ENCODE measurements at regions not wholly inside any gene's neighbourhood (a gene's known extent, or its start where the extent isn't known, plus 50 kb on each side); places are given as distances from the start of the nearest gene placed in this dataset.

DNA sequence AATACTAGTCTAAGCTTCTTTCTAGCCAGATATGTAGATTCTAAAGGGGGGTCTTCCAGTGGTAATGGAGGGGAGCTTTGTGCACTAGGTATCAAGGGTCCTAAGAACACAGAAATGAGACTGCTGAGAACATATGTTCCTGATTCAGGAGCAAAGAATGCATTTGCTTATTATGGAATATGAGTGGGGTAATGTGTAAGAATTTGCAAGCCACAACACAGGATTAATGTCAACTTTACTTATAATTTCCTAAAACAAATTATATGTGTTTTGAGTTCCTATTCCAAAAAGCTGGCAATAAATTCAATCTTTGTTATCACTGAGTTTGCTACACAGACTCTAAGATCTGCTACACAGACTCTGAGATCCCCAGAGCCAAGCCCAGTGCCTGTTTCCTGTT is 357.0 kb upstream of the PTBP2 start:
- Mint-ChIP-seq H3K4me3 (no peak overlapping the region), H3K9me3 (peaks cover 9% of the 10 kb centered on the region), H3K36me3 (no peaks in the 10 kb centered on the region), H3K4me1 (peaks cover 8% of the 10 kb centered on the region), H3K27ac (no peak overlapping the region), H3K27me3 (no peaks in the 10 kb centered on the region)

DNA sequence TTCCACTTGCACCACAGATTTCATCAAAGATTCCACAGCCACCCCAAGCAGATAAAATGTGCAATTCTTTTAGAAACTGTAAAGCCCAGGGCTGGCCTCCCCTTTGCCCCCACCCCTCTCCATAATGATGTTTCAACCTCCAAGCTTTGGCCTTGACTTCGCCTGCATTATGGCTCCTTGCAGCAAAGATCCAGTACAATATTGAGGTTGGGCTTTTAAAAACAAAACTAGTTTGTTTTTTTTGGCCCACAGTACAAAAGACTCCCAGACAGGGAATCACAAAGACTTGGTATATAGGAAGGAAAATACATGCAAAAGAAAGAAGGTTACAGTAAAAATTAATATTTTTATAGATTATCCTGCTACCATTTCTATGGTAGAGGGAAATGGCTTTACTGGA is 356.5 kb upstream of the PTBP2 start:
- no peaks in the 10 kb centered on the region for H3K36me3 Mint-ChIP-seq
- H3K4me1 Mint-ChIP-seq = peaks cover 8% of the 10 kb centered on the region

DNA sequence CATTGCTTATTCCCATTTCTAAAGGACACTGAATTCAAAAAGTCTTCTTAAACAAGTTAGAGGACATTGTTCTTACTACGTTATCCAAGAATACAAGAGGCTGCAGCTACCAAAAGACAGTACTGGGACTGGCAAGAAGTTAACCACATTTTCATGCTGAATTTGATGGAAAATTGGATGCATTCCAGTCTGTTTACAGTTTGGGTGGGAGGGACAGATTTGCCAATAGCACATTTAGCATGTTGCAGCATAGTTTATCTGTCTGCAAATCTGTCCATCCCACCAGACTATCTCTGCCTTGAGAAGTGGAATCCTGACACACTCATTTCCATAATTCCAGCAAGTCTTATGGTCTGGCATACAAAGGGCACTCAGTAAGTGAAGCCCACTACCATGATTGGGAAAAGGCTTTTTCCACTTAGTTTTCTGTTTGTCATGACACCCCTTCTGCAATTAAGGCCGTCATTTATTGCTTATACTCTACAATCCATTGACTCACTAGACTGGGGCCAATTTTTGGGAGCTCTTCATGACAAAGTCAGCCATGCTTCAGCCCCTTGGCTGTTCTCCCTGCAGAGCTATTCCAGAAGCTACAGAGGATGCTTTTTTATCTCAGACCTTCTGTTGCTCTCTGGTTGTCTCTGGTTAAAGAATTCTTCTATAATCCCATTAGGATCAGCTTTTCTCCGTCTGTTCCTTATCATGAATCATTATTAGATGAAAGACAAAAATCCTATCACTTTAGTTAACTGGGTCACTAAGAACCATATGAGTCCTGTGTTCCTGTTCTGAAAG is 355.8 kb upstream of the PTBP2 start:
- H3K9me3 Mint-ChIP-seq = peaks cover 8% of the 10 kb centered on the region
- no peaks in the 10 kb centered on the region for H3K36me3 Mint-ChIP-seq
- H3K4me3 Mint-ChIP-seq = no peak overlapping the region
- peaks cover 2% of the 10 kb centered on the region for H3K27me3 Mint-ChIP-seq
- peaks cover 8% of the 10 kb centered on the region for H3K4me1 Mint-ChIP-seq
- H3K27ac Mint-ChIP-seq = no peak overlapping the region

More for the DNA sequence above, 356.5 kb upstream of the PTBP2 start:
- Mint-ChIP-seq H3K4me3 (no peak overlapping the region), H3K27ac (no peak overlapping the region), H3K9me3 (peaks cover 9% of the 10 kb centered on the region), H3K27me3 (no peaks in the 10 kb centered on the region)

DNA sequence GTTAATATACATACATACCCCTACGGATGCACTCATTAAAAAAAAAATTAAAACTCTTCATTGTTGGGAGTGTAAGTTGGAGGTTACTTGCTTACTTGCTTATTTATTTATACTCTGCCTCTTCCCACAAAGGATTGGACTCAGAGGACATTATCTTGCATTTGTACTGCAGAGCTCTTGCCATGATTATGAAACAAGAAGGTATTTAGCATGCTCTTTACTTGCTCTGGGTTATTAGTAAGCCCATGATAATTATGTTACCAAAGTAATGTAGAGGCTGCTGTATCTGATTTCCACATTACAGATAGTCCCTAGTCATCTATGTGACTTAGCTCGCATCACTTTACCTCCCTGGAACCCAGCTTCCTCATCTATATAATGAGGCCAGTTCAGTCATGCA is 355.1 kb upstream of the PTBP2 start:
- Mint-ChIP-seq H3K27me3 (peaks cover 2% of the 10 kb centered on the region), H3K27ac (no peak overlapping the region), H3K36me3 (no peaks in the 10 kb centered on the region), H3K4me3 (no peak overlapping the region), H3K9me3 (peaks cover under 1% of the 10 kb centered on the region), H3K4me1 (peaks cover 8% of the 10 kb centered on the region)

DNA sequence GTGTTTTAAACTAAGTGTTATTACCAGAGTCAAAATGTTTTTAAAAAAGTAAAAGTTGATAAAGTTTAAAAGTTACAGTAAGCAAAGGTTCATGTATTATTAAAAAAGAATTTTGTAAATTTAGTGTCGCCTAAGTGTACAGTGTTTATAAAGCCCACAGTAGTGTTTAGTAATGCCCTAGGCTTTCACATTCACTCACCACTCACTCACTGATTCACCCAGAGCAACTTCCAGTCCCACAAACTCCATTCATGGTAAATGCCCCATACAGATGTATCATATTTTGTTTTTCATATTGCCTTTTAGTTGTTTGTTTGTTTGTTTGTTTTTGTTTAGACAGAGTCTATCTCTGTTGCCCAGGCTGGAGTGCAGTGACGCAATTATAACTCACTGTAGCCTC is 353.8 kb upstream of the PTBP2 start:
- H3K9me3 Mint-ChIP-seq = no peaks in the 10 kb centered on the region
- H3K27ac Mint-ChIP-seq = no peak overlapping the region
- H3K4me1 Mint-ChIP-seq = peaks cover 1% of the 10 kb centered on the region
- H3K27me3 Mint-ChIP-seq = peaks cover 2% of the 10 kb centered on the region
- H3K4me3 Mint-ChIP-seq = no peak overlapping the region
- H3K36me3 Mint-ChIP-seq = peaks cover 1% of the 10 kb centered on the region

DNA sequence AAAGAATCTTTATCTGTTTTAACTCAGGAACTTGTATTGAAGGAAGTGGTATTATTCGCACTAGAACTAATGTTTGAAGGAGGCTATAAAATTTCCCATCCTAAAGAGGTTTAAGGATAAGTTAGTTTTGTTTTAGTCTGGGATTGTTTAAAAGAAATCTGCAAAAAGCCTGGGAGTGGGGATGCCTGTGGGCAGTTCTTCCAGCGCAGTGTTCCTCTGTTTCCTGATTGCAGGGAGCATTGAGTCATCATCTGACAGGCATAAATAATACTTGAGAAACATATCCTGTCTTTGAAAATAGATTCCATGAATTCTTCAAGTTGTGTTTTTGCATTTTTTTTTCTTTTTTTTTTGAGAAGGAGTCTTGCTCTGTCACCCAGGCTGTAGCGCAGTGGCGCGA is 350.8 kb upstream of the PTBP2 start:
- H3K4me3 Mint-ChIP-seq = no peak overlapping the region
- no peaks in the 10 kb centered on the region for H3K9me3 Mint-ChIP-seq
- H3K36me3 Mint-ChIP-seq = peaks cover 1% of the 10 kb centered on the region
- H3K27me3 Mint-ChIP-seq = peaks cover 2% of the 10 kb centered on the region
- H3K27ac Mint-ChIP-seq = no peak overlapping the region
- H3K4me1 Mint-ChIP-seq = no peaks in the 10 kb centered on the region

DNA sequence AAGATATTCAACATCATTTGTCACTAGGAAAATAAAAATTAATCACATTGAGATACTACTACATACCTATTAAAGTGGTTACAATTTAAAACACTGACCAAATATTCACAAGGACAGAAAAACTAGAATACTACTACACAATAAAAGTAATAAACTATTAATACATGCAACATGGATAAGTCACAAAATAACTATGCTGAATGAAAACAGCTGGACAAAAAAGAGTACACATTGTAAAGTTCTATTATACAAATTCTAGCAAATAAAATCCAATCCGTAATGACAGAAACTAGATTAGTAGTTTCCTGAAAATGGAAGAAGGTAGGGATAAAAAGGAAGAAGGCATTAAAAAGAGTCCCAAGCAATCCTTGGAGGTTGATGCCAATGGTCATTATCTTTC is 348.7 kb upstream of the PTBP2 start:
- Mint-ChIP-seq H3K4me1 (no peaks in the 10 kb centered on the region), H3K9me3 (no peaks in the 10 kb centered on the region), H3K27ac (no peak overlapping the region), H3K36me3 (peaks cover 1% of the 10 kb centered on the region), H3K4me3 (no peak overlapping the region), H3K27me3 (peaks cover 2% of the 10 kb centered on the region)

DNA sequence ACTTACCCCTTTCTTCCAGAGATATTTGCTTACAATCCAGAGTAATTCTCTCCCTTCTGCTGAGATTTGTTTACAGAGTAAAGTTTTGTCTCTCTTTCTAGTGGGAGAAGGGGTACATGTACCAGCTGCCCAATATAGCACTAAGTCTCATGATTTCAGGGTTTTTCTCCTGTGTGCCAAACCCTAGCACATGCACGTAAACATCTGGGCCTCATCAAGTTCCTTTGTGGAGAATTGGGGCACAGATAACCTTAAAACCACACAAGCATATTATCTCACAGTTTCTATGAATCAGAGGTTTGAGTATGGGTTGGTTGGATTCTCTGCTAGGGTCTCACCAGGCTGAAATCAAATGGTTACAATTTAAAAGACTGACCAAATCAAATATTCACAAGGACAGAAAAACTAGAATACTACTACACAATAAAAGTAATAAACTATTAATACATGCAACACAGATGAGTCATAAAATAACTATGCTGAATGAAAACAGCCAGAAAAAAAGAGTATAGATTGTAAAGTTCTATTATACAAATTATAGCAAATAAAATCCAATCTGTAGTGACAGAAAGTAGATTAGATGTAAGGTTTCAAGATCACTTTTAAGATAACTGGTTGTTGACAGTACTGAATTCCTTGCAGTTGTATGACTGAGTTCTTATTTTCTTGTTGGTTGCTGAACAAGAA is 347.4 kb upstream of the PTBP2 start:
- Mint-ChIP-seq H3K27me3 (peaks cover 2% of the 10 kb centered on the region), H3K4me3 (no peak overlapping the region), H3K36me3 (peaks cover 1% of the 10 kb centered on the region), H3K9me3 (no peaks in the 10 kb centered on the region), H3K4me1 (no peaks in the 10 kb centered on the region), H3K27ac (no peak overlapping the region)

DNA sequence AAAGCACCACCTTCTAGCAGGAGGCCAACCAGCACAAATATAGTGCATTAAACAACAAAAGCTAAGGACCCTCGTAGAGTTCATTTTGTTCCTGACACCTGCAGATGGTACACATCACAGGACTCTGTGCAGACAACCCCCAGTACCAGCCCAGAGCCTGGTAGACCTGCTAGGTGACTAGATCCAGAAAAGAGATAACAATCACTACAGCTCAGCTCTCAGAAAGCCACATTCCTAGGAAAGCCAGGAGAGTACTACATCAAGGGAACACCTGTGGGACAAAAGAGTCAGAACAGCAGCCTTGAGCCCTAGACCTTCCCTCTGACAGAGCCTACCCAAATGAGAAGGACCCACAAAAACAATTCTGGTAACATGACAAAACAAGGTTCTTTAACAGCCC is 344.7 kb upstream of the PTBP2 start:
- Mint-ChIP-seq H3K27ac (no peak overlapping the region), H3K4me1 (no peaks in the 10 kb centered on the region), H3K27me3 (no peaks in the 10 kb centered on the region), H3K9me3 (no peaks in the 10 kb centered on the region), H3K4me3 (no peak overlapping the region), H3K36me3 (peaks cover 1% of the 10 kb centered on the region)

DNA sequence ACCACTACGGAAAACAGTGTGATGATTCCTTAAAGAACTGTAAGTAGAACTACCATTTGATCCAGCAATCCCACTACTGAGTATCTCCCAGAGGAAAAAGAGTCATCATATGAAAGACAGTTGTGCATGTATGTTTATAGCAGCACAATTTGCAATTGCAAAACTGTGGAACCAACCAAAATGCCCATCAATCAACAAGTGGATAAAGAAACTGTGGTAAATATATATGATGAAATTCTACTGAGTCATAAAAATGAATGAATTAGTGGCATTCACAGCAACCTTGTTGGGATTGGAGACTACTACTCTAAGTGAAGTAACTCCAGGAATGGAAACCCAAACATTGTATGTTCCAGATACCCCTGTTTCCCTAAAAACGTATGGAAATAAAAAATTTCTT is 337.0 kb upstream of the PTBP2 start:
- peaks cover 5% of the 10 kb centered on the region for H3K9me3 Mint-ChIP-seq
- no peaks in the 10 kb centered on the region for H3K4me1 Mint-ChIP-seq
- H3K27me3 Mint-ChIP-seq = no peaks in the 10 kb centered on the region
- no peak overlapping the region for H3K4me3 Mint-ChIP-seq
- H3K36me3 Mint-ChIP-seq = no peaks in the 10 kb centered on the region
- no peak overlapping the region for H3K27ac Mint-ChIP-seq

DNA sequence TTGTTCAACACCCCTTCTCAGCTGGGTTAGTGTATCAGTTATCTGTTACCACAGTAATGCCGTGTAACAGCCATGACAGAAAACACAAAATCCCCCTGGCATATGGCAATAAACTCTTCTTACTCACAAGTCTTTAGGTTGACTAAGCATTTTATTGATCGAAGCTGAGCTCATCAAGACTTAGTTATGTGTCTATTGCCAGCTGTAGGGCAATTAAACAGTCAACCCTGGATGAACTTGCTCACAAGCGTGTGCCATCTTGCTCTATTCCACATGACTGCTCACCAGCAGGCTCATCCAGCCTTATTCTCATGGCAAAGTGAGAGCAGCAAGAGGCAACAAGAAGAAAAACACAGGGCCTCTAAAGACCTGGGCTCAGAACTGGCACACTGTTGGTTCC is 333.8 kb upstream of the PTBP2 start:
- Mint-ChIP-seq H3K27me3 (no peaks in the 10 kb centered on the region), H3K27ac (no peak overlapping the region), H3K36me3 (no peaks in the 10 kb centered on the region), H3K4me1 (no peaks in the 10 kb centered on the region), H3K9me3 (peaks cover 5% of the 10 kb centered on the region), H3K4me3 (no peak overlapping the region)

DNA sequence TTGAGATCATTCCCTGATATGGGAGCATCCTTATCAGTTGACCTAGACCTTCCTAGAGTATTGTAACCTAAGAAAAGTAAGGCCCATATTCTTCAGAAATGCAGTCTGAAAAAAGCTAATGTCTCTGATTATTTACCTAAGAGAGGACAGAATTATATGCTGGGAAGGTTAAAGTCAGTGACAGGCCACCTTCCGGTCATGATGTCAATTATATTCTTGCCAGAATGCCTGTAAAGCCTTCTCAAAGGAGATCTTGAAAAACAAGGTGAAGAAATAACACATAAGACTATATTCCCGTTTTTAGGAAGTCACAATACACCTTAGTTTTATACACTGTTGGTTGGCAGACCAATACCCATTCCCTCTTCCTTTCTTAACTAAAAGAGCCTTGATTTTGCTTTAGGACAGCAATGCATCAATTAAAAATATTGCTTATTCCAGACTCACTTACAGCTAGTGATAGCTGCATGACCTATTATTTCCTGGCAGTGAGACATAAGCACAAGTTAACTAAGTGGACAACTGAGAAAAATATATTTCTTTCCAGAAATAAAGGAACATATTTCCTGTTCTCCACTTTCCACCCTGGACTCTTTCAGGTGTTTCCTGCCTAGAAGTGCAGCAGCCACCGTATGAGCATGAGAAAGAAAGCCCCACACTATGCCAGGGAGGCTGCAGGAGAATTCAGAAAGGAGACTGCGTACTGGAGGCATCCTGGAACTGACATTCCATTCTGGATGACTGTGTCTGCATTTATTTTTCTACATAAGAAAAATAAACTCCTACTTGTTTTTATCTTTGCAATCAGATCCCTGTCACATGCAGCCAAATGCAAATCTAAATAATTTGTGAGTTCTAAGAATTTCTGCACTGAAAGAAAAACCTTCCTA is 332.9 kb upstream of the PTBP2 start:
- Mint-ChIP-seq H3K36me3 (no peaks in the 10 kb centered on the region), H3K27ac (no peak overlapping the region), H3K27me3 (no peaks in the 10 kb centered on the region), H3K4me3 (no peak overlapping the region), H3K4me1 (no peaks in the 10 kb centered on the region), H3K9me3 (peaks cover 5% of the 10 kb centered on the region)

DNA sequence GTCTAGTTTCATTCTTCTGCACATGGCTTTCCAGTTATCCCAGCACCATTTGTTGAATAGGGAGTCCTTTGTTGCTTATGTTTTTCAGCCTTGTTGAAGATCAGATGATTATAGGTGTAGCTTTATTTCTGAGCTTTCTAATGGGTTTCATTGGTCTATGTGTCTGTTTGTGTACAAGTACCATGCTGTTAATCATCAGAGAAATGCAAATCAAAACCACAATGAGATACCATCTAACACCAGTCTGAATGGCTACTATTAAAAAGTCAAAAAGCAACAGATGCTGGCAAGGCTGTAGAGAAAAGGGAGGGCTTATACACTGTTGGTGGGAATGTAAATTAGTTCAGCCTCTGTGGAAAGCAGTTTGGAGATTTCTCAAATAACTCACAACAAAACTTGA is 321.5 kb upstream of the PTBP2 start:
- Mint-ChIP-seq H3K27ac (no peak overlapping the region), H3K4me1 (no peaks in the 10 kb centered on the region), H3K9me3 (peaks cover 5% of the 10 kb centered on the region), H3K27me3 (no peaks in the 10 kb centered on the region), H3K36me3 (no peaks in the 10 kb centered on the region), H3K4me3 (no peak overlapping the region)

DNA sequence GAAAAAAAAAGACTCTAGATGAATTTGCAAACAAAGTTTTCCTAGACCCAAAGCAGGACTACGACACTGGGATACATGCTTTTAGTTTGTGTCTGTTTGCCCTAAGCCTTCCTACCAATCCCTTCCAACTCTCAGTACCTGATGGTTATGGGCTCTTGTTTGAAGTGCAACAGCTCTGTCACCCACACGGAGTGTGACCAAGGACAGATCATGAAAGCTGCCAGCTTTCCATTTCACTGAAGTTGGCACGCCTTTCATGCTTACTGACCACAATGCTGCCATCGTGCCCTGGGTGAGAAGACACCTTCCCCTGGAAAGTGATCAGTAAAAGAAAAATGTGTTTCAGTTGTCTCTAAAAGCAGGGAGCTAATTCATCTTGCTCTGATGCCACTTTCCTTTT is 312.5 kb upstream of the PTBP2 start:
- H3K9me3 Mint-ChIP-seq = peaks cover 4% of the 10 kb centered on the region
- peaks cover 1% of the 10 kb centered on the region for H3K27me3 Mint-ChIP-seq
- no peak overlapping the region for H3K27ac Mint-ChIP-seq
- H3K36me3 Mint-ChIP-seq = no peaks in the 10 kb centered on the region
- no peak overlapping the region for H3K4me3 Mint-ChIP-seq
- H3K4me1 Mint-ChIP-seq = no peaks in the 10 kb centered on the region

DNA sequence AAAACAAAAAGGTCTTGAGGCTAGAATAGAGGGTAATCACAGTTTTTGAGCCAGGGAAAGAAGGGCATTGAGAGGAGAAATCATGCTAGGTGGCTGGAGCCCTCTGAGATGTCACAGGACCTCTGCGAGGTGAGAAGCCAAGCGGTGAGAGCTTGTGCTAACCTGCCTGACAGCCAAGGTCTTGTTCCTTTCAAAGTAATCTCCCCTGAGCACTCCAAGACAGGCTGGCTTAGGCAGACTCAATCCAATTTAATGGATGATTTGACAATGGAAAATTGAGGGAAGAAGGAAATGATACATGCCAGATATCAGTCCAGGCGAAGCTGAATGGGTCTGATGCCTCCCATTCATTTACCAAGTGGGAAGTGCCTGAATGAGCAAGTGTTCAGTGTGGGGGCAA is 311.9 kb upstream of the PTBP2 start:
- Mint-ChIP-seq H3K4me1 (no peaks in the 10 kb centered on the region), H3K4me3 (no peak overlapping the region), H3K27ac (no peak overlapping the region), H3K36me3 (no peaks in the 10 kb centered on the region), H3K27me3 (peaks cover 1% of the 10 kb centered on the region), H3K9me3 (peaks cover 4% of the 10 kb centered on the region)

DNA sequence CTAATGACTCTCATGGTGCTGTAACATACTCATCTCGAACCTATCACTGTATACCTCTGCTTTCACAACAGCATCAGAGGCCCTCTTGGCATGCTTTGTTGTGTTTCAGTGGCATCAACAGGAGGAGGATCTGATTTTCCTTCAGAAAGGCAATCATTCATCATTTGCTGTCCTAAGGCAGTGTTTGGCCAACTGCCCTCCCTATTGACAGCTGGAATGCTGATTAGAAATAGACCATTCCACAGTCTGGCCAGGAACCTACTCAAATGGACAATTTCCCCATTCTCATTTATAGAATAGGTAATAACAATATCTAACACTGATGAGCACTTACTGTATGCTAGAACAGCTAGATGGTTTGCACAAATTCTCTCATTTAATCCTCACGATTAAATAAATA is 310.6 kb upstream of the PTBP2 start:
- Mint-ChIP-seq H3K4me1 (no peaks in the 10 kb centered on the region), H3K36me3 (no peaks in the 10 kb centered on the region), H3K9me3 (peaks cover 4% of the 10 kb centered on the region), H3K4me3 (no peak overlapping the region), H3K27me3 (peaks cover 1% of the 10 kb centered on the region), H3K27ac (no peak overlapping the region)
